ENCODE measurements at regions not wholly inside any gene's neighbourhood (a gene's known extent, or its start where the extent isn't known, plus 50 kb on each side); places are given as distances from the start of the nearest gene placed in this dataset.

- TF ChIP-seq CREB5 (CRISPR knock-in tag; IDR thresholded peaks at IDR 0.05; ENCODE audit: low read depth) (no peak), SNAI2 (CRISPR knock-in tag; IDR thresholded peaks at IDR 0.05) (no peak), PATZ1 (CRISPR knock-in tag; IDR thresholded peaks at IDR 0.05; ENCODE audit: borderline replicate concordance) (no peak), CSRNP3 (CRISPR knock-in tag; IDR thresholded peaks at IDR 0.05) (no peak)
These were observed 153.4 kb downstream of the NDUFA10 start for GRCh38 chr2:239871481-239872435.
